ENCODE measurements at regions not wholly inside any gene's neighbourhood (a gene's known extent, or its start where the extent isn't known, plus 50 kb on each side); places are given as distances from the start of the nearest gene placed in this dataset.

- no peak overlapping the region for H3K4me3 ChIP-seq (ENCODE audit: low read depth, low read length)
- TF ChIP-seq, protein P1, sequence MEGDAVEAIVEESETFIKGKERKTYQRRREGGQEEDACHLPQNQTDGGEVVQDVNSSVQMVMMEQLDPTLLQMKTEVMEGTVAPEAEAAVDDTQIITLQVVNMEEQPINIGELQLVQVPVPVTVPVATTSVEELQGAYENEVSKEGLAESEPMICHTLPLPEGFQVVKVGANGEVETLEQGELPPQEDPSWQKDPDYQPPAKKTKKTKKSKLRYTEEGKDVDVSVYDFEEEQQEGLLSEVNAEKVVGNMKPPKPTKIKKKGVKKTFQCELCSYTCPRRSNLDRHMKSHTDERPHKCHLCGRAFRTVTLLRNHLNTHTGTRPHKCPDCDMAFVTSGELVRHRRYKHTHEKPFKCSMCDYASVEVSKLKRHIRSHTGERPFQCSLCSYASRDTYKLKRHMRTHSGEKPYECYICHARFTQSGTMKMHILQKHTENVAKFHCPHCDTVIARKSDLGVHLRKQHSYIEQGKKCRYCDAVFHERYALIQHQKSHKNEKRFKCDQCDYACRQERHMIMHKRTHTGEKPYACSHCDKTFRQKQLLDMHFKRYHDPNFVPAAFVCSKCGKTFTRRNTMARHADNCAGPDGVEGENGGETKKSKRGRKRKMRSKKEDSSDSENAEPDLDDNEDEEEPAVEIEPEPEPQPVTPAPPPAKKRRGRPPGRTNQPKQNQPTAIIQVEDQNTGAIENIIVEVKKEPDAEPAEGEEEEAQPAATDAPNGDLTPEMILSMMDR (IDR thresholded peaks at IDR 0.05; ENCODE audit: borderline replicate concordance, insufficient read depth, low read depth, low read length), result no peak
These were observed 1403.5 kb upstream of the PABPC4L start for GRCh38 chr4:135605076-135605475.

DNA sequence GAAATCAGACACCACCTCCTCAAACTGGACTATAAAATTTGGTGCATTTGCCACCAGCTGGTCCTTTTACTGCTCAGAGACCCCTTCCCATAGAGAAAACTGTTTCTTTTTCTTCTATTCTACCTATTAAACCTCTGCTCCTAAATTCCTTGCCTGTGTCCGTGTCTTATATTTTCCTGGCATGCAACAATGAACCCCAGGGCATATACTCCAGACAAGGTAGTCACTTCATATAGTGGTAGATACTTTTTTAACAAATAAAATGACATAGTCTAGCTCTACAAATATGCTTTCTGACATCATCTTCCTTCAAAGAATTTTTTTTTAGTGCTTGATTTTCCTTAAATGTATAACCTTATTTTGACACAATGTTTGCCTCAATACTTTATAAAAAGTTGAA lies 1402.9 kb upstream of the PABPC4L start:
- H3K4me3 ChIP-seq (ENCODE audit: low read depth, low read length), result no peak overlapping the region
- TF ChIP-seq, protein P1 (IDR thresholded peaks at IDR 0.05; ENCODE audit: borderline replicate concordance, insufficient read depth, low read depth, low read length), result no peak

DNA sequence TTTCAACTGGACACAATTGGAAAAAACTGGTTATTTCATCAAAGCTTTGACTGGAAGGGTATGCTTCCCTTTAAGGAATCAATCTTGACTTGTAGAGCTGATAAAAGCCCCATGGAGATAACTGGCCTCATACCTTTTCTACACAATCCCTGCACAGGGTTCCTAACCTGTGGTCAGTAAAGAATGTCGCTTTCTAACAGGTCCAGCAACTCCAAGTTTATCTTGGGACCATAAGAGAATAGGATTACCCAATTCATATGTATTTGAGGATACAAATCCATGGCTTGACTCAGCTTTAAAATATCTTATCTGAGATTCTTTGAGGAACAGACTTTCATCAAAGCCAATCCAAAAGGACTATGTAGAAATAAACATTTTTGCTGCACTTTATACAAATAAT lies 1399.8 kb upstream of the PABPC4L start:
- TF ChIP-seq, protein P1 (IDR thresholded peaks at IDR 0.05; ENCODE audit: borderline replicate concordance, insufficient read depth, low read depth, low read length), result no peak
- no peak overlapping the region for H3K4me3 ChIP-seq (ENCODE audit: low read depth, low read length)

DNA sequence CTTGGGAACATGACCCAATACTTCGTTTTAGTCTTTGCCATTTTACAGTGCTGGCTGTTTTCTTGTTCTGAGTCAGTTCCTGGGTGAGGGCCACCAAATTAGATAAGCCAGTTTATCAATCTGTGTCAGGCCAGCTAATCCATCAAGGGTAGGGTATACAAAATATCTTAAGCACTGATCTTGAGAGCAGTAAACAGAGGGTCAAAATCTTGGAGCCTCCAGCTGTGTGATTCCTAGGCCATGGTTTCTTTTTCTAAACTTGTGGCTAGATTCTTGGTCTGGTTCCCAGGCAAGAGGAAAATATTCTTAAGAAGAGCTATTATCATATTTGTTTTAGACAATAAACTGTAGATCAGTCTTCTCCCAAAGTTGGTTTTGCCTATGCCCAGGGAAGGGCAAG lies 1396.6 kb upstream of the PABPC4L start:
- TF ChIP-seq, protein P1 (IDR thresholded peaks at IDR 0.05; ENCODE audit: borderline replicate concordance, insufficient read depth, low read depth, low read length), result no peak
- H3K4me3 ChIP-seq (ENCODE audit: low read depth, low read length), result no peak overlapping the region

GRCh38 chr4:135594521-135594920 lies 1392.9 kb upstream of the PABPC4L start:
- no peak overlapping the region for H3K4me3 ChIP-seq (ENCODE audit: low read depth, low read length)
- TF ChIP-seq, protein P1 (IDR thresholded peaks at IDR 0.05; ENCODE audit: borderline replicate concordance, insufficient read depth, low read depth, low read length), result no peak

GRCh38 chr4:135575041-135575440 lies 1373.5 kb upstream of the PABPC4L start:
- TF ChIP-seq, protein P1 (IDR thresholded peaks at IDR 0.05; ENCODE audit: borderline replicate concordance, insufficient read depth, low read depth, low read length), result no peak
- H3K4me3 ChIP-seq (ENCODE audit: low read depth, low read length), result no peak overlapping the region

DNA sequence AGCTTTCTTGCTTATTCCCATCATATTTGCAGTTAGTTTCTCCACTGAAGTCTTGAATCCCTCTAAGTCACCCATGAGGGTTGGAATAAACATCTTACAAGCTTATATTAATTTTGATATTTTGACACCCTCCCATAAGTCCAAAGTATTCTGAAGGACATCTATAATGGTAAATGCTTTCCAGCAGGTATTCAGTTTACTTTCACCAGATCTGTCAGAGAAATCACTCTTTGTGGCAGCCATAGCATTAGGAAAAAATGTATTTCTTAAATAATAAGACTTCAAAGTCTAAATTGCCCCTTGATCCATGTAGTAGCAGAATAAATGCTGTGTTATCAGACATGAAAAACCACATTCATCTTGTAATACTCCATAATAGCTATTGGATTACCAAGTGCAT lies 1371.7 kb upstream of the PABPC4L start:
- TF ChIP-seq, protein P1 (IDR thresholded peaks at IDR 0.05; ENCODE audit: borderline replicate concordance, insufficient read depth, low read depth, low read length), result no peak
- H3K4me3 ChIP-seq (ENCODE audit: low read depth, low read length), result no peak overlapping the region

Measured in GM12875 (cell line).